Small intestine (tissue), 7 donors: ENCODE measurements at regions not wholly inside any gene's neighbourhood (a gene's known extent, or its start where the extent isn't known, plus 50 kb on each side); places are given as distances from the start of the nearest gene placed in this dataset.
"Not testable (repeated sequence)": the region's sequence is repeated elsewhere in the genome, so short reads cannot be mapped to it uniquely, and the experiment has no call there.

Source experiments
- DNase-seq, 2 donors: peaks; one replicate each; pipeline versions ENCODE4 v3.0.0 to v3.0.0-alpha.2; 2013
- FAIRE-seq: peaks from 2 replicates; lab custom pipeline; 2012; peaks lifted over from hg19 to GRCh38; lab: Jason Lieb, UNC
- H3K27ac ChIP-seq, 3 donors: one replicate each; pipeline ENCODE4 v1.5.1; 2013; ENCODE audit warnings: low read length in 2 of 3, mild to moderate bottlenecking in 2 of 3, control low read depth in 1 of 3, inconsistent platforms in 1 of 3, low read depth in 1 of 3, moderate library complexity in 1 of 3
- H3K27me3 ChIP-seq, 3 donors: one replicate each; pipeline ENCODE4 v1.6.1; 2013; ENCODE audit warnings: low read length in 3 of 3, inconsistent platforms in 1 of 3; ENCODE audit not compliant: control insufficient read depth in 3 of 3, insufficient read depth in 3 of 3
- H3K36me3 ChIP-seq, 3 donors: one replicate each; pipeline ENCODE4 v1.6.1; 2013; ENCODE audit warnings: low read length in 3 of 3, inconsistent platforms in 1 of 3, low read depth in 1 of 3, mild to moderate bottlenecking in 1 of 3, moderate library complexity in 1 of 3; ENCODE audit not compliant: control insufficient read depth in 3 of 3, insufficient read depth in 2 of 3
- H3K4me1 ChIP-seq, 3 donors: one replicate each; pipeline ENCODE4 v1.6.1; 2013; ENCODE audit warnings: low read length in 2 of 3, inconsistent platforms in 1 of 3, low read depth in 1 of 3, mild to moderate bottlenecking in 1 of 3, moderate library complexity in 1 of 3; ENCODE audit not compliant: control insufficient read depth in 3 of 3, insufficient read depth in 2 of 3
- H3K4me3 ChIP-seq, 3 donors: one replicate each; pipeline ENCODE4 v1.5.1; 2013; ENCODE audit warnings: low read length in 3 of 3, control low read depth in 1 of 3, inconsistent platforms in 1 of 3, low read depth in 1 of 3, mild to moderate bottlenecking in 1 of 3, moderate library complexity in 1 of 3
- H3K9me3 ChIP-seq, 2 donors: one replicate each; pipeline ENCODE4 v1.6.1; 2013; ENCODE audit warnings: low read depth in 1 of 2, low read length in 1 of 2; ENCODE audit not compliant: control insufficient read depth in 2 of 2, insufficient read depth in 1 of 2
- WGBS, 3 donors: extraction: QIAGEN DNeasy Blood & Tissue Kit; methylation state at CpG; one replicate each; pipeline ENCODE4 v1.1.7; 2013; 5-methylcytosine and 5-hydroxymethylcytosine counted together
- donor health status: healthy with polysubstance abuse.
- donor health status: control.
- donor health status: control.
- donor health status: Bipolar disorder and iron deficiency.
- donor health status: healthy.

DNA sequence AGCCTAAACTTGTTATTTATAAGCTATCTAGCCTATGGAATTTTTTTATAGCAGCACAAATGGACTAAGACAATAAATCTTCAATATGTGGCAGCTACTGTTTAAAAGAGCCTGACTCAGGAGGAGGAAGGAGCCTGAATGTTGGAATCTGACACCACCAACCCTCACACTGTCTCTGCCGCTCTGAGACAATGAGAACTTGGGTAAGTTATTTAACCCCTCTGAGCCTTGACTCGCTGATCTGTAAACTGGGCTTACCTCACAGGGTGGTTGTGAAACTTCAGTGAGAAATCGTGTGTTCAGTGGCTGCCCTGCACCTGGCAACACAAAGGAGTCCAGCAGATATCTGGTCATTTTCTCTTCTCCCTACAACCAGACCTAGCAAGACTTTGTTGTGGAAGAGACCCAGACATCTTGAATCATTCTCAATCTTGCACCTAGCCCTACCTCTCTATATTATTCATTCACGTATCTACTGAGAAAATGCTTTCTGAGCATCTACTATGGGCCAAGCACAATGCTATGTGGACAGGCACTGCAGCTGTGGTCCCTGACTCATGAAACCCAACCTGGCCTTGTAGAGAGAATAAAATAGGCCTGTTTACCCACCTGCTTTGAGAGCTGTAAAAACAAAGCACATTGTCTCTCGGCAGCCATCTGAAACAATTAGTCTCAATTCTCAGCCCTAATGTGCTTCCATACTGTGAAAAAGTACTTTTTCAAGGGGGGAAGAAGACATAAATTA, 81.9 kb upstream of the SLC25A36 start:
- 57 to 66% (median 63%) methylated on average over 5 of the region's 5 CpGs for WGBS, 3 donors
- no peak for DNase-seq
- Histone ChIP-seq H3K36me3 (no peaks in the 10 kb centered on the region), H3K4me1 (no peaks in the 10 kb centered on the region), H3K9me3 (no peaks in the 10 kb centered on the region), H3K4me3 (no peak overlapping the region), H3K27me3 (no peaks in the 10 kb centered on the region), H3K27ac (no peak overlapping the region)
- no peak for FAIRE-seq

DNA sequence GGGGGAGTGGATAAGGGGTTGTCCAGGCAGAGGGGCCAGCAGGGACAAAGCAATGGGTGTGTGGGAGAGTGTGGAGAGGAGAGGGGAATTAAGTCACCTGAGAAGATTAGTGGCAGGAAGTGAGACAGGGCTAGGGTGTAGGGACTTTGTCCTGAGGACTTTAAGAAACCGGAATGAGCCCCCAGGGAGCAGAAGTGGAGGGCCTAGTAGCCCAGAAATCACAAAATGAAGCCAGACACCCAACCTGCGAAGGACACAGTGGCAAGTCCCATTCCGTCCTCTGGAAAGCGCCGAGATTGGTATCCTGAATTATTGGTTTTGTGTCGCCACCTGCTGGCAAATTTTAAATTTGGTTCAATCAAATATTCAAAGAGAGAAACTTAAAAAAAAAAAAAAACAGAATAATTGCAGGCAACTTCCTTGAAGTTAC, 78.0 kb upstream of the SLC25A36 start:
- no peaks in the 10 kb centered on the region for H3K36me3 ChIP-seq
- no peaks in the 10 kb centered on the region for H3K27me3 ChIP-seq
- no peaks in the 10 kb centered on the region for H3K9me3 ChIP-seq
- H3K27ac ChIP-seq, result no peak overlapping the region
- WGBS, 3 donors, result 7 to 12% (median 12%) methylated on average over 6 of the region's 6 CpGs
- FAIRE-seq, result no peak
- peak; percentile 53 to 60 for DNase-seq
- no peaks in the 10 kb centered on the region for H3K4me1 ChIP-seq
- no peak overlapping the region for H3K4me3 ChIP-seq

DNA sequence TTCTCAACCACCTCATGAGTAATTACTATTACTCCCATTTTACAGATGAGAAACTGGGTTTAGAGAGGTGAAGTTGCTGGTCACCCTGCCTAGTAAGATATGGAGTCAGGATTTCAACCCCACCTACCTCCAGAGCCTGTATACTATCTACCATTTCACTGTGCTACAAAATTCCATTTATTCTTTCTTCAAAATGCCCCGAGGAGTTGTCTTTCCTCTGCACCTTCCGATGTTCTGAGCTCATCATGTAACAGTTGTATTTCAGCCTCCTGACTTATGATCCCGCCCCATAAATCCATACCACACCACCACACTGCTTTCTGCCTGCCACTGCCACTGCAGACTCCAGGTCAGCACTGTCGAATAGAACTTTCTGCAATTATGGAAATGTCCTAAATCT, 71.3 kb upstream of the SLC25A36 start:
- 80 to 91% (median 83%) methylated on average over 4 of the region's 4 CpGs for WGBS, 3 donors
- Histone ChIP-seq H3K36me3 (no peaks in the 10 kb centered on the region), H3K4me3 (no peak overlapping the region), H3K4me1 (no peaks in the 10 kb centered on the region), H3K27me3 (no peaks in the 10 kb centered on the region), H3K27ac (no peak overlapping the region), H3K9me3 (peaks cover 0 to 3% of the 10 kb centered on the region in 2 donors)
- FAIRE-seq, result no peak
- no peak for DNase-seq

DNA sequence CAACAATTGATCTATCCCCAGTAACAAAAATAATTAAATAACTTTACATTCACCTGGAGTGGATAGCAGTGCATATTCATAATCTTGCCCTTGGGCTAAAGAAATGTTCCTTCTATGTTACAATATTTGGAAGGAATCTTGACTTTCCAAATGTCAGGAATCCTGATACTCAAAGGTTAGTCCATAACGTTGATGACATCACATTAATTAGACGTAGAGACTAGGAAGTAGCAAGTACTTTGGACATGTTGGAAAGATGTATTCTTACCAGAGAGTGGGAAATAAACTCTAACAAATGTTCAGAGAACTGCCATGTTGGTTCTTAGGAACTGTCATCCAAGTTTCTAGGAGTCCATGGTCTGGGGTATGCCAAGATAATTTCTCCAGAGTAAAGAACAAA, 70.6 kb upstream of the SLC25A36 start:
- no peak overlapping the region for H3K27ac ChIP-seq
- no peak overlapping the region for H3K4me3 ChIP-seq
- FAIRE-seq (no peak), DNase-seq (no peak)
- no peaks in the 10 kb centered on the region for H3K27me3 ChIP-seq
- no peaks in the 10 kb centered on the region for H3K4me1 ChIP-seq
- no peaks in the 10 kb centered on the region for H3K36me3 ChIP-seq
- H3K9me3 ChIP-seq, result peaks cover 0 to 3% of the 10 kb centered on the region in 2 donors
- WGBS, 3 donors, result 69 to 84% (median 70%) methylated on average over 2 of the region's 2 CpGs

DNA sequence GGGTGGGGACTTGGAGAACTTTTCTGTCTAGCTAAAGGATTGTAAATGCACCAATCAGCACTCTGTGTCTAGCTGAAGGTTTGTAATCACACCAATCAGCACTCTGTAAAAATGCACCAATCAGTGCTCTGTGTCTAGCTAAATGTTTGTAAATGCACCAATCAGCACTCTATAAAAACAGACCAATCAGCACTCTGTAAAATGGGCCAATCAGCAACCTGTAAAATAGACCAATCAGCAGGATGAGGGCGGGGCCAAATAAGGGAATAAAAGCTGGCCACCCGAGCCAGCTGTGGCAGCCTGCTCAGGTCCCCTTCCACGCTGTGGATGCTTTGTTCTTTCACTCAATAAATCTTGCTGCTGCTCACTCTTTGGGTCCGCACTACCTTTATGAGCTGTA, 69.5 kb upstream of the SLC25A36 start:
- H3K27ac ChIP-seq, H3K4me1 ChIP-seq, FAIRE-seq, DNase-seq, H3K27me3 ChIP-seq, H3K36me3 ChIP-seq, H3K9me3 ChIP-seq, H3K4me3 ChIP-seq: not testable (repeated sequence)
- 37 to 64% (median 45%) methylated on average over 4 of the region's 4 CpGs for WGBS, 3 donors

DNA sequence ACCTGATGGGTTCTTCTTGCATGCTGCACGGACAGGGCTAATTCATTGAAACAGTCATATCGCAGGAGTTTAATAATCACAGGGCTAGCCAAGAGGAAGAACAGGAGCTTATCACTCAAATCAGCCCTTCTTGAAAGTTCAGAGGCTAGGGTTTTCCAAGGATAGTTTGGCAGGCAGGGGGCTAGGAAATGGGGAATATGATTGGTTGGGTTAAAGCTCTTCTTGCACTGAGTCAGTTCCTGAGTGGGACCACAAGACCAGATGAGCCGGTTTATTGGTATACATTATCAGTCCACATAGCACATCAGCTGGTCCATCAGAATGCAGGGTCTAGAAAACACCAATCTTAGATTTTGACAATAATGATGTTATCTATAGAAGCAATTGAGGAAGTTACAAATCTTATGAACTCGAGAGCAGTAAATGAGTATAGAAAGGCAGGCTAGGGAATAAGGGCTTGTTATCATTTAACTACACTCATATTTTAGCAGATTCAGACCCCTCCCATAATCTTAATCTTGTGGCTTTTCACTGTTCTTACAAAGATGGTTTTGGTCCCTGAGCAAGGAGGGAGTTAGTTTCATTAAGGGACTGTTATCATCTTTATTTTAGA, 58.1 kb upstream of the SLC25A36 start:
- no peak for FAIRE-seq
- no peaks in the 10 kb centered on the region for H3K36me3 ChIP-seq
- no peak for DNase-seq
- H3K9me3 ChIP-seq, result peaks cover 0 to 13% of the 10 kb centered on the region in 2 donors
- WGBS, 3 donors, result 50 to 66% (median 54%) methylated on average over 4 of the region's 4 CpGs
- no peaks in the 10 kb centered on the region for H3K4me1 ChIP-seq
- no peak overlapping the region for H3K4me3 ChIP-seq
- H3K27me3 ChIP-seq, result no peaks in the 10 kb centered on the region
- H3K27ac ChIP-seq, result no peak overlapping the region

DNA sequence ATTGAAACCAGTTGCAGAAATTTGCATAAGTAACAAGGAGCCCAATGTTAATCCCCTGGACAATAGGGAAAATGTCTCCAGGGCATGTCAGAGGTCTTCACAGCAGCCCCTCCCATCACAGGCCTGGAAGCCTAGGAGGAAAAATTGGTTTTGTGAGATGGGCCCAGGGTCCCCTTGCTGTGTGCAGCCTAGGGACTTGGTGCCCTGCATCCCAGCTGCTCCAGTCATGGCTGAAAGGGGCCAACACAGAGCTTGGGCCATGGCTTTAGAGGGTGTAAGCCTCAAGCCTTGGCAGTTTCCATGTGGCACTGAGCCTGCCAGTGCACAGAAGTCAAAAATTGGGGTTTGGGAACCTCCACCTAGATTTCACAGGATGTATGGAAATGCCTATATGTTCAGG, 55.9 kb upstream of the SLC25A36 start:
- DNase-seq, H3K4me1 ChIP-seq, H3K4me3 ChIP-seq, H3K27me3 ChIP-seq, H3K36me3 ChIP-seq, H3K27ac ChIP-seq, FAIRE-seq: not testable (repeated sequence)
- peaks cover 0 to 13% of the 10 kb centered on the region in 2 donors for H3K9me3 ChIP-seq
